ENCODE measurements at regions not wholly inside any gene's neighbourhood (a gene's known extent, or its start where the extent isn't known, plus 50 kb on each side); places are given as distances from the start of the nearest gene placed in this dataset.

GRCh38 chr5:155104441-155104840 lies 90.9 kb downstream of the KIF4B start (continued):
- TF ChIP-seq ZFP3 (CRISPR knock-in tag; IDR thresholded peaks at IDR 0.05), result no peak
- TF ChIP-seq GLIS3 (CRISPR knock-in tag; IDR thresholded peaks at IDR 0.05), result no peak
- no peak for TF ChIP-seq SNAI2 (CRISPR knock-in tag; IDR thresholded peaks at IDR 0.05)

DNA sequence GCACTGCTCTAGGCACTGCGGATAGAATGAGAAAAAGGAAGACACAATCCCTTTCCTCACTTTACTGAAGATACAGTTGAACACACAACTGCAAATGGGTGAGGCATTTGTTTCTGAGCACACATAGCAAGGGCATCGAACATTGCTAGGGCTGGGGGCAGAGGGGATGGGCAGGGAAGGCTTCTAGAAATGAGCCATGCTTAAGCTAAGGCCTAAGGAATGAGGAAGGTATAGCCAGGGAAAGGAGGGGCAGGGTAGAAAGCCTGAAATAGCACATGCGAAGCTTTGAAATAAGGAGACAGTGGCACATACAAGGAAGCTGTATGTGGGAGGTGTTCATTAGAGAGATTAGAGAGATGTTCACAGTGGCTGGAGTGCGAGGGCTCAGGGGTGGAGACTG lies 92.7 kb downstream of the KIF4B start:
- ATAC-seq, result no peak
- TF ChIP-seq ZNF70 (CRISPR knock-in tag; IDR thresholded peaks at IDR 0.05) (no peak), TCF4 (CRISPR knock-in tag; IDR thresholded peaks at IDR 0.05; ENCODE audit: borderline replicate concordance) (no peak), GLIS3 (CRISPR knock-in tag; IDR thresholded peaks at IDR 0.05) (no peak), SNAI2 (CRISPR knock-in tag; IDR thresholded peaks at IDR 0.05) (no peak), RARB (CRISPR knock-in tag; IDR thresholded peaks at IDR 0.05) (no peak), ESRRG (CRISPR knock-in tag; IDR thresholded peaks at IDR 0.05) (no peak), ZC3H10 (CRISPR knock-in tag; IDR thresholded peaks at IDR 0.05) (no peak), ZFP30 (CRISPR knock-in tag; IDR thresholded peaks at IDR 0.05) (no peak), ARNTL (CRISPR knock-in tag; IDR thresholded peaks at IDR 0.05; ENCODE audit: borderline replicate concordance, low read depth) (no peak), CREB5 (CRISPR knock-in tag; IDR thresholded peaks at IDR 0.05; ENCODE audit: low read depth) (no peak), ISL1 (CRISPR knock-in tag; IDR thresholded peaks at IDR 0.05) (no peak)
- TF ChIP-seq, protein P1, sequence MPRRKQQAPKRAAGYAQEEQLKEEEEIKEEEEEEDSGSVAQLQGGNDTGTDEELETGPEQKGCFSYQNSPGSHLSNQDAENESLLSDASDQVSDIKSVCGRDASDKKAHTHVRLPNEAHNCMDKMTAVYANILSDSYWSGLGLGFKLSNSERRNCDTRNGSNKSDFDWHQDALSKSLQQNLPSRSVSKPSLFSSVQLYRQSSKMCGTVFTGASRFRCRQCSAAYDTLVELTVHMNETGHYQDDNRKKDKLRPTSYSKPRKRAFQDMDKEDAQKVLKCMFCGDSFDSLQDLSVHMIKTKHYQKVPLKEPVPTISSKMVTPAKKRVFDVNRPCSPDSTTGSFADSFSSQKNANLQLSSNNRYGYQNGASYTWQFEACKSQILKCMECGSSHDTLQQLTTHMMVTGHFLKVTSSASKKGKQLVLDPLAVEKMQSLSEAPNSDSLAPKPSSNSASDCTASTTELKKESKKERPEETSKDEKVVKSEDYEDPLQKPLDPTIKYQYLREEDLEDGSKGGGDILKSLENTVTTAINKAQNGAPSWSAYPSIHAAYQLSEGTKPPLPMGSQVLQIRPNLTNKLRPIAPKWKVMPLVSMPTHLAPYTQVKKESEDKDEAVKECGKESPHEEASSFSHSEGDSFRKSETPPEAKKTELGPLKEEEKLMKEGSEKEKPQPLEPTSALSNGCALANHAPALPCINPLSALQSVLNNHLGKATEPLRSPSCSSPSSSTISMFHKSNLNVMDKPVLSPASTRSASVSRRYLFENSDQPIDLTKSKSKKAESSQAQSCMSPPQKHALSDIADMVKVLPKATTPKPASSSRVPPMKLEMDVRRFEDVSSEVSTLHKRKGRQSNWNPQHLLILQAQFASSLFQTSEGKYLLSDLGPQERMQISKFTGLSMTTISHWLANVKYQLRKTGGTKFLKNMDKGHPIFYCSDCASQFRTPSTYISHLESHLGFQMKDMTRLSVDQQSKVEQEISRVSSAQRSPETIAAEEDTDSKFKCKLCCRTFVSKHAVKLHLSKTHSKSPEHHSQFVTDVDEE (CRISPR knock-in tag; IDR thresholded peaks at IDR 0.05), result no peak
- TF ChIP-seq, protein P2, sequence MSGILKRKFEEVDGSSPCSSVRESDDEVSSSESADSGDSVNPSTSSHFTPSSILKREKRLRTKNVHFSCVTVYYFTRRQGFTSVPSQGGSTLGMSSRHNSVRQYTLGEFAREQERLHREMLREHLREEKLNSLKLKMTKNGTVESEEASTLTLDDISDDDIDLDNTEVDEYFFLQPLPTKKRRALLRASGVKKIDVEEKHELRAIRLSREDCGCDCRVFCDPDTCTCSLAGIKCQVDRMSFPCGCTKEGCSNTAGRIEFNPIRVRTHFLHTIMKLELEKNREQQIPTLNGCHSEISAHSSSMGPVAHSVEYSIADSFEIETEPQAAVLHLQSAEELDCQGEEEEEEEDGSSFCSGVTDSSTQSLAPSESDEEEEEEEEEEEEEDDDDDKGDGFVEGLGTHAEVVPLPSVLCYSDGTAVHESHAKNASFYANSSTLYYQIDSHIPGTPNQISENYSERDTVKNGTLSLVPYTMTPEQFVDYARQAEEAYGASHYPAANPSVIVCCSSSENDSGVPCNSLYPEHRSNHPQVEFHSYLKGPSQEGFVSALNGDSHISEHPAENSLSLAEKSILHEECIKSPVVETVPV (CRISPR knock-in tag; IDR thresholded peaks at IDR 0.05), result no peak

DNA sequence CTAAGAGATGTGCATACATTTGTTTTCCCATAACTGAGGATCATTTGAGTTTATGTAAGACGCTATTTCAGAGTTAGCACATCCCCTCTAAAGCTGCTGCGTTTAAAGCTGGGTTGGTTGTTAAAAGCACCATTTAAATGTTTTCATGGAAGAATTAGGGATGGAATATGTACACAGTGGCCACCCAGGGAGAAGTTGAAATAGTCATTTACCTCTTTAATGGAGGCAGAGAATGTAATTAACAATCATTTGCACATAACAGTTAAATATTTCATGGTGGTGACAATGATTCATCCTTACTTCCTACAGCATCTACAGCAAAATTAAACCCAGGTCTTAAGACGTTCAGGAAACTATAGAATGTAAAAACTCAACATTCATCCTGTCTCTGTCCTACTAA lies 100.3 kb downstream of the KIF4B start:
- TF ChIP-seq, protein P1 (CRISPR knock-in tag; IDR thresholded peaks at IDR 0.05), result no peak
- no peak for TF ChIP-seq POU6F1 (CRISPR knock-in tag; IDR thresholded peaks at IDR 0.05; ENCODE audit: borderline replicate concordance, low read depth)
- TF ChIP-seq PPARA (CRISPR knock-in tag; IDR thresholded peaks at IDR 0.05; ENCODE audit: borderline replicate concordance), result no peak
- no peak for TF ChIP-seq ZNF565 (CRISPR knock-in tag; conservative IDR thresholded peaks at IDR 0.05; ENCODE audit: low read depth)
- TF ChIP-seq ZNF70 (CRISPR knock-in tag; IDR thresholded peaks at IDR 0.05), result no peak
- TF ChIP-seq, protein P3, sequence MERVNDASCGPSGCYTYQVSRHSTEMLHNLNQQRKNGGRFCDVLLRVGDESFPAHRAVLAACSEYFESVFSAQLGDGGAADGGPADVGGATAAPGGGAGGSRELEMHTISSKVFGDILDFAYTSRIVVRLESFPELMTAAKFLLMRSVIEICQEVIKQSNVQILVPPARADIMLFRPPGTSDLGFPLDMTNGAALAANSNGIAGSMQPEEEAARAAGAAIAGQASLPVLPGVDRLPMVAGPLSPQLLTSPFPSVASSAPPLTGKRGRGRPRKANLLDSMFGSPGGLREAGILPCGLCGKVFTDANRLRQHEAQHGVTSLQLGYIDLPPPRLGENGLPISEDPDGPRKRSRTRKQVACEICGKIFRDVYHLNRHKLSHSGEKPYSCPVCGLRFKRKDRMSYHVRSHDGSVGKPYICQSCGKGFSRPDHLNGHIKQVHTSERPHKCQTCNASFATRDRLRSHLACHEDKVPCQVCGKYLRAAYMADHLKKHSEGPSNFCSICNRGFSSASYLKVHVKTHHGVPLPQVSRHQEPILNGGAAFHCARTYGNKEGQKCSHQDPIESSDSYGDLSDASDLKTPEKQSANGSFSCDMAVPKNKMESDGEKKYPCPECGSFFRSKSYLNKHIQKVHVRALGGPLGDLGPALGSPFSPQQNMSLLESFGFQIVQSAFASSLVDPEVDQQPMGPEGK (CRISPR knock-in tag; IDR thresholded peaks at IDR 0.05; ENCODE audit: borderline replicate concordance), result no peak
- TF ChIP-seq ZC3H10 (CRISPR knock-in tag; IDR thresholded peaks at IDR 0.05), result no peak
- no peak for TF ChIP-seq GLIS3 (CRISPR knock-in tag; IDR thresholded peaks at IDR 0.05)
- TF ChIP-seq ZFP30 (CRISPR knock-in tag; IDR thresholded peaks at IDR 0.05), result no peak
- TF ChIP-seq CSDC2 (CRISPR knock-in tag; IDR thresholded peaks at IDR 0.05), result no peak
- no peak for TF ChIP-seq CREB5 (CRISPR knock-in tag; IDR thresholded peaks at IDR 0.05; ENCODE audit: low read depth)
- TF ChIP-seq SNAI2 (CRISPR knock-in tag; IDR thresholded peaks at IDR 0.05), result no peak
- no peak for TF ChIP-seq RARB (CRISPR knock-in tag; IDR thresholded peaks at IDR 0.05)
- no peak for ATAC-seq

All from SK-N-SH treated with all-trans-retinoic acid at 6 μM for 48 hours (cell line).